ENCODE measurements at regions not wholly inside any gene's neighbourhood (a gene's known extent, or its start where the extent isn't known, plus 50 kb on each side); places are given as distances from the start of the nearest gene placed in this dataset.

DNA sequence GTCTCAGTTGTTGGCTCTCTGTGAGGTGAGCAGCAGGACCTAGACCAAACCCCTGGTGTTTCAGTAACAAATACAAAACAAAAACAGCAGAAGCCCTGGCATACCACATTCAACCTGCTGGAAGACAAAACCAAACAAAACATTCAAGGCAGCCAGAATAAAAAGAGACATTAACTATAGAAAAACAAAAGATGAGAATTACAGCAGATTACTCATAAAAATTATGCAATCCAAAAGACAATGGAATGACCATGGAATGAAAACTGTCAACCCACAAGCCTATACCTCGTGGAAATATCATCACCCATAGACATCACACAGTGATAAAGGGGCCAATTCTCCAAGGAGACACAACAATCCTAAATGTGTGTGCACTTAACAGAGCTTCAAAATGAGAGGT is 106.0 kb upstream of the IQSEC1 start:
- TF ChIP-seq, protein P1, sequence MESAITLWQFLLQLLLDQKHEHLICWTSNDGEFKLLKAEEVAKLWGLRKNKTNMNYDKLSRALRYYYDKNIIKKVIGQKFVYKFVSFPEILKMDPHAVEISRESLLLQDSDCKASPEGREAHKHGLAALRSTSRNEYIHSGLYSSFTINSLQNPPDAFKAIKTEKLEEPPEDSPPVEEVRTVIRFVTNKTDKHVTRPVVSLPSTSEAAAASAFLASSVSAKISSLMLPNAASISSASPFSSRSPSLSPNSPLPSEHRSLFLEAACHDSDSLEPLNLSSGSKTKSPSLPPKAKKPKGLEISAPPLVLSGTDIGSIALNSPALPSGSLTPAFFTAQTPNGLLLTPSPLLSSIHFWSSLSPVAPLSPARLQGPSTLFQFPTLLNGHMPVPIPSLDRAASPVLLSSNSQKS (CRISPR knock-in tag; IDR thresholded peaks at IDR 0.05), result no peak
- no peak for TF ChIP-seq MAZ (CRISPR knock-in tag; conservative IDR thresholded peaks at IDR 0.05 in 1 of 2, IDR thresholded peaks at IDR 0.05 in 1 of 2)
- TF ChIP-seq RNF2 (IDR thresholded peaks at IDR 0.05), result no peak
- no peak for TF ChIP-seq ATF1 (CRISPR knock-in tag; IDR thresholded peaks at IDR 0.05)
- no peak for TF ChIP-seq ATF1 (tag; IDR thresholded peaks at IDR 0.05)
- no peak for TF ChIP-seq FOXA1 (IDR thresholded peaks at IDR 0.05; ENCODE audit: borderline replicate concordance)
- TF ChIP-seq EP300 (IDR thresholded peaks at IDR 0.05; ENCODE audit: low read length), result no peak
- no peak for TF ChIP-seq ZNF282 (CRISPR knock-in tag; IDR thresholded peaks at IDR 0.05)
- TF ChIP-seq JUND (IDR thresholded peaks at IDR 0.05; ENCODE audit: borderline replicate concordance, low read depth, low read length), result no peak
- TF ChIP-seq JUND (tag; IDR thresholded peaks at IDR 0.05; ENCODE audit: borderline replicate concordance, low read depth, low read length), result no peak

Data from K562 (cell line).